ENCODE measurements at regions not wholly inside any gene's neighbourhood (a gene's known extent, or its start where the extent isn't known, plus 50 kb on each side); places are given as distances from the start of the nearest gene placed in this dataset.

DNA sequence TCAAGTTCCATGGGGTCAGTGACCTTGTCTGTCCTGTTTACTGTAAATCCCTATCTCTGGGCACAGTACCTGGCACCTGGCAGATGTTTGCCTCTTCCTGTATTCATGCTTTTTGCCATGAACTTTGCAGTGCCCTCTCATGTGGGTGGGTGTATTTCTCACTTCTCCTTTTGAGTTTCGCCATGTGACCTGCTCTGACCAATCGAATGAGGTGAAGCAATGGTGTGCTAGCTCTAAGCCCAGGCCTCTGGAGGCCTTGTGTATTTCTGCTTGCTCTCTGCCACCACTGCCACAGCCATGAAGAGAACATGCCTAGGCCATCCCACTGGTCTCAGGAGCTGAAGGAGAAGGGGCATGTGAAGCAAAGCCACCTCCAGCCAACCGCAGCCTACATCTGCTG, 185.5 kb upstream of the ZC3H12A start:
- TF ChIP-seq CTCF (IDR thresholded peaks at IDR 0.05) (no peak), POLR2A (IDR thresholded peaks at IDR 0.05) (no peak), POLR2AphosphoS5 (IDR thresholded peaks at IDR 0.05) (no peak), EP300 (IDR thresholded peaks at IDR 0.05) (no peak)
